CD4-positive, alpha-beta T cell (primary cell): ENCODE measurements at regions not wholly inside any gene's neighbourhood (a gene's known extent, or its start where the extent isn't known, plus 50 kb on each side); places are given as distances from the start of the nearest gene placed in this dataset.
"Not testable (repeated sequence)": the region's sequence is repeated elsewhere in the genome, so short reads cannot be mapped to it uniquely, and the experiment has no call there.

Experiments used
- ATAC-seq: fragments of 200-7000 bp; cut with Tn5 transposase; one replicate; pipeline ENCODE4 v1.10.0; 2022; ENCODE audit warnings: mild to moderate bottlenecking; ENCODE audit not compliant: poor library complexity
- CTCF ChIA-PET: fragments of 350-600 bp; sonication (Branson Sonifier 250); formaldehyde crosslinking; loops from one replicate; lab custom pipeline; 2021; ENCODE audit warnings: antibody characterized with exemption, inconsistent platforms; lab: Charles Lee
- POLR2A ChIA-PET: fragments of 350-600 bp; sonication (Branson Sonifier 250); formaldehyde crosslinking; loops from one replicate; lab custom pipeline; 2021; ENCODE audit warnings: antibody characterized with exemption, inconsistent platforms; lab: Charles Lee
- DNase-seq, 14 experiments: peaks; one replicate each; pipeline ENCODE4 v3.0.0-alpha.2; 2013 to 2020; ENCODE audit warnings: mixed read lengths in 2 of 14
- H3K27ac ChIP-seq, 2 donors: one replicate each; pipeline versions ENCODE4 v1.5.1 to v1.7.0; 2013; ENCODE audit warnings: low read length in 2 of 2, low read depth in 1 of 2, mild to moderate bottlenecking in 1 of 2
- H3K27me3 ChIP-seq, 2 experiments: 1 replicate in 1 of 2; 2 replicates in 1 of 2; pipeline versions ENCODE4 v1.6.1 to v1.7.0; 2013; ENCODE audit warnings: low read length in 2 of 2, control low read depth in 1 of 2, mild to moderate bottlenecking in 1 of 2, moderate library complexity in 1 of 2; ENCODE audit not compliant: insufficient read depth in 2 of 2, control insufficient read depth in 1 of 2
- H3K36me3 ChIP-seq: one replicate; pipeline ENCODE4 v1.6.1; 2013; ENCODE audit warnings: low read length, control low read depth; ENCODE audit not compliant: insufficient read depth
- H3K4me1 ChIP-seq: one replicate; pipeline ENCODE4 v1.6.1; 2013; ENCODE audit warnings: low read length, control low read depth; ENCODE audit not compliant: insufficient read depth
- H3K4me3 ChIP-seq: one replicate; pipeline ENCODE4 v1.5.1; 2013; ENCODE audit warnings: mild to moderate bottlenecking, low read length, moderate library complexity
- H3K9me3 ChIP-seq, 2 experiments: 1 replicate in 1 of 2; 2 replicates in 1 of 2; pipeline versions ENCODE4 v1.6.1 to v1.7.0; 2013; ENCODE audit warnings: low read length in 2 of 2, mild to moderate bottlenecking in 2 of 2, control low read depth in 1 of 2, moderate library complexity in 1 of 2; ENCODE audit not compliant: control insufficient read depth in 1 of 2, insufficient read depth in 1 of 2
- H3K27ac Mint-ChIP-seq: one replicate; pipeline ENCODE4 v1.8.0; 2020; ENCODE audit warnings: mixed read lengths
- H3K27me3 Mint-ChIP-seq: one replicate; pipeline ENCODE4 v1.8.0; 2021; ENCODE audit warnings: mixed read lengths
- H3K36me3 Mint-ChIP-seq: one replicate; pipeline ENCODE4 v1.8.0; 2021; ENCODE audit warnings: low read depth, mixed read lengths
- H3K4me1 Mint-ChIP-seq: one replicate; pipeline ENCODE4 v1.8.0; 2021; ENCODE audit warnings: low read depth, mixed read lengths
- H3K4me3 Mint-ChIP-seq: one replicate; pipeline ENCODE4 v1.8.0; 2020; ENCODE audit warnings: mild to moderate bottlenecking, mixed read lengths
- H3K9me3 Mint-ChIP-seq: one replicate; pipeline ENCODE4 v1.8.0; 2020; ENCODE audit warnings: mixed read lengths
- intact Hi-C, 2 experiments: fragments of 100-400 bp; cut with DNase I in 1 of 2; cut with micrococcal nuclease in 1 of 2; formaldehyde crosslinking; loops; one replicate each; pipeline versions ENCODE4 v1.15.1 to v1.9.0; 2023 to 2025; cut with DNase I, micrococcal nuclease
- TF ChIP-seq, protein P1 (sequence below): fragments of 200-600 bp; IDR thresholded peaks from one replicate; pipeline ENCODE4 v1.8.0; 2022; ENCODE audit warnings: antibody characterized with exemption, mild to moderate bottlenecking

- no peaks in the 10 kb centered on the region for H3K36me3 Mint-ChIP-seq
- no peak overlapping the region for H3K4me3 Mint-ChIP-seq
- ChIA-PET CTCF (no interaction called here), POLR2A (no interaction called here)
- ATAC-seq (no peak), DNase-seq (no peak)
- Histone ChIP-seq H3K4me3 (no peak overlapping the region), H3K27me3 (no peaks in the 10 kb centered on the region), H3K27ac (no peak overlapping the region), H3K36me3 (no peaks in the 10 kb centered on the region), H3K4me1 (no peaks in the 10 kb centered on the region), H3K9me3 (peaks cover 0 to 5% of the 10 kb centered on the region in 2 experiments)
- no peaks in the 10 kb centered on the region for H3K9me3 Mint-ChIP-seq
- no peaks in the 10 kb centered on the region for H3K4me1 Mint-ChIP-seq
- peaks cover 14% of the 10 kb centered on the region for H3K27me3 Mint-ChIP-seq
- TF ChIP-seq, protein P1, sequence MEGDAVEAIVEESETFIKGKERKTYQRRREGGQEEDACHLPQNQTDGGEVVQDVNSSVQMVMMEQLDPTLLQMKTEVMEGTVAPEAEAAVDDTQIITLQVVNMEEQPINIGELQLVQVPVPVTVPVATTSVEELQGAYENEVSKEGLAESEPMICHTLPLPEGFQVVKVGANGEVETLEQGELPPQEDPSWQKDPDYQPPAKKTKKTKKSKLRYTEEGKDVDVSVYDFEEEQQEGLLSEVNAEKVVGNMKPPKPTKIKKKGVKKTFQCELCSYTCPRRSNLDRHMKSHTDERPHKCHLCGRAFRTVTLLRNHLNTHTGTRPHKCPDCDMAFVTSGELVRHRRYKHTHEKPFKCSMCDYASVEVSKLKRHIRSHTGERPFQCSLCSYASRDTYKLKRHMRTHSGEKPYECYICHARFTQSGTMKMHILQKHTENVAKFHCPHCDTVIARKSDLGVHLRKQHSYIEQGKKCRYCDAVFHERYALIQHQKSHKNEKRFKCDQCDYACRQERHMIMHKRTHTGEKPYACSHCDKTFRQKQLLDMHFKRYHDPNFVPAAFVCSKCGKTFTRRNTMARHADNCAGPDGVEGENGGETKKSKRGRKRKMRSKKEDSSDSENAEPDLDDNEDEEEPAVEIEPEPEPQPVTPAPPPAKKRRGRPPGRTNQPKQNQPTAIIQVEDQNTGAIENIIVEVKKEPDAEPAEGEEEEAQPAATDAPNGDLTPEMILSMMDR, result no peak
- intact Hi-C loops, result no loop called here
- no peak overlapping the region for H3K27ac Mint-ChIP-seq
Observed at GRCh38 chr10:120183546-120183945, 273.5 kb upstream of the PLPP4 start.

- Histone ChIP-seq H3K4me3 (no peak overlapping the region), H3K27ac (no peak overlapping the region), H3K9me3 (peaks cover 0 to 5% of the 10 kb centered on the region in 2 experiments), H3K27me3 (no peaks in the 10 kb centered on the region), H3K36me3 (no peaks in the 10 kb centered on the region), H3K4me1 (no peaks in the 10 kb centered on the region)
- Mint-ChIP-seq H3K27me3 (peaks cover 14% of the 10 kb centered on the region), H3K9me3 (no peaks in the 10 kb centered on the region), H3K4me1 (no peaks in the 10 kb centered on the region), H3K4me3 (no peak overlapping the region), H3K36me3 (no peaks in the 10 kb centered on the region), H3K27ac (no peak overlapping the region)
- intact Hi-C loops, result no loop called here
- TF ChIP-seq, protein P1, result no peak
- DNase-seq (no peak), ATAC-seq (no peak)
- POLR2A ChIA-PET, result no interaction called here
- CTCF ChIA-PET, result interaction anchor here (1.7 kb wide), 1 partner anchor 10 kb away, joined by 4 read pairs; no protein-coding TSS in a partner anchor
Observed at GRCh38 chr10:120184547-120185337, 272.3 kb upstream of the PLPP4 start.

DNA sequence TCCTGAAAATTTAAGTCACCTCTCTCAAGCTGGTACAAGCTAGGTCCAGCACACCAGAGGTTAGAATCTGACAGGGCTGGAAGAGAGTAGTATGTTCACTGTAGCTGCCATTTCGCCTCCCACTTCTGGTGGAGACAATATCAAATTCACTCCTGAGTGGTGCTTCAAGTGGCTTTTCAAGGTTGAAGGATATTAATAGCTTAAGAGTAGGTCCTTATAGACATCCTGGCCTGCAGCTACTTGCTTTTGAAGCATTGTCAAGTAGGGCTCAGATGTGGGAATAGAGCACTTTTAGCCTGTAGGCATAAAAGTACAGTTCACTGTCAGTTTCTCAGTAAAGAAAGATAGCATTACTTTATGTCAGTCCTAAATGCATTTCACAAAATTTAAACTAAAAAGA is 270.5 kb upstream of the PLPP4 start:
- Histone ChIP-seq H3K4me1 (no peaks in the 10 kb centered on the region), H3K27ac (no peak overlapping the region), H3K4me3 (no peak overlapping the region), H3K27me3 (no peaks in the 10 kb centered on the region), H3K9me3 (peaks cover 0 to 5% of the 10 kb centered on the region in 2 experiments), H3K36me3 (no peaks in the 10 kb centered on the region)
- H3K27ac Mint-ChIP-seq, result no peak overlapping the region
- ChIA-PET CTCF (no interaction called here), POLR2A (no interaction called here)
- H3K4me1 Mint-ChIP-seq, result no peaks in the 10 kb centered on the region
- intact Hi-C loops, result no loop called here
- DNase-seq (no peak), ATAC-seq (no peak)
- TF ChIP-seq, protein P1, result no peak
- H3K36me3 Mint-ChIP-seq, result no peaks in the 10 kb centered on the region
- peaks cover 14% of the 10 kb centered on the region for H3K27me3 Mint-ChIP-seq
- H3K4me3 Mint-ChIP-seq, result no peak overlapping the region
- no peaks in the 10 kb centered on the region for H3K9me3 Mint-ChIP-seq

DNA sequence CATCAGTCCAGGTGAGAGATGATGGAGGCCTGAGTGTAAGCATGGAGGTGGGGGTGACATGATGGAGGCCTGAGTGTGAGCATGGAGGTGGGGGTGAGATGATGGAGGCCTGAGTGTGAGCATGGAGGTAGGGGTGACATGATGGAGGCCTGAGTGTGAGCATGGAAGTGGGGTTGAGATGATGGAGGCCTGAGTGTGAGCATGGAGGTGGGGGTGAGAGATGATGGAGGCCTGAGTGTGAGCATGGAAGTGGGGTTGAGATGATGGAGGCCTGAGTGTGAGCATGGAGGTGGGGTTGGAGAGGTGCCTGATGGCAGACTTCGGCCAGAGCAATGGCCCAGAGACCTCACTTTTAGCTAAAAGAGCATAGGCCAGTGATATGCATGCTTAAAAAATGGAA is 269.9 kb upstream of the PLPP4 start:
- H3K4me1 Mint-ChIP-seq, H3K4me3 ChIP-seq, H3K36me3 Mint-ChIP-seq, ATAC-seq, H3K27ac Mint-ChIP-seq, H3K27ac ChIP-seq, POLR2A ChIA-PET, CTCF ChIA-PET, intact Hi-C loops, H3K4me3 Mint-ChIP-seq, H3K27me3 ChIP-seq, H3K9me3 Mint-ChIP-seq, H3K27me3 Mint-ChIP-seq, H3K36me3 ChIP-seq, DNase-seq, H3K4me1 ChIP-seq, H3K9me3 ChIP-seq: not testable (repeated sequence)
